NCI-H2227 treated with DMSO at 0.1 percent for 48 hours (cell line): ENCODE measurements at regions not wholly inside any gene's neighbourhood (a gene's known extent, or its start where the extent isn't known, plus 50 kb on each side); places are given as distances from the start of the nearest gene placed in this dataset.

ENCODE experiments used
- DNase-seq: peaks from one replicate; lab custom pipeline; 2025; lab: John Stamatoyannopoulos, UW

DNA sequence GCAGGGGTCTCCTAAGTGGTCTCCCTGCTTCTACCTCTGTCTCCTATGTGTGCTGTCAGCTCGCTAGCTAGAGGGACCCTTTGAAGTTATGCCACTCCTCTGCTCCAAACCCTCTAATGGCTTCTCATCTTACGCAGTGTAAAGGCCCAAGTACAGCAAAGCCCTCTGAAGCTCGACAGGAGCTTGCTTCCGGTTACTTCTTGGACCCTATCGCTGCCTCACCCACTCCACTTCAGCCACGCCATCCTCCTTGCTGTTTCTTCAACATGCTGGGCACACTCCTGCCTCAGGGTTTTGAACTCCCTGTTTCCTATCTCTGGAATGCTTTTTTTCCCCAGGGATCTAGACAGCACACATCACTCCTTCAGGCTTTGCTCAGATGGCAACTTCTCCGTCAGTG lies 102.3 kb upstream of the F3 start:
- DNase-seq = no peak

DNA sequence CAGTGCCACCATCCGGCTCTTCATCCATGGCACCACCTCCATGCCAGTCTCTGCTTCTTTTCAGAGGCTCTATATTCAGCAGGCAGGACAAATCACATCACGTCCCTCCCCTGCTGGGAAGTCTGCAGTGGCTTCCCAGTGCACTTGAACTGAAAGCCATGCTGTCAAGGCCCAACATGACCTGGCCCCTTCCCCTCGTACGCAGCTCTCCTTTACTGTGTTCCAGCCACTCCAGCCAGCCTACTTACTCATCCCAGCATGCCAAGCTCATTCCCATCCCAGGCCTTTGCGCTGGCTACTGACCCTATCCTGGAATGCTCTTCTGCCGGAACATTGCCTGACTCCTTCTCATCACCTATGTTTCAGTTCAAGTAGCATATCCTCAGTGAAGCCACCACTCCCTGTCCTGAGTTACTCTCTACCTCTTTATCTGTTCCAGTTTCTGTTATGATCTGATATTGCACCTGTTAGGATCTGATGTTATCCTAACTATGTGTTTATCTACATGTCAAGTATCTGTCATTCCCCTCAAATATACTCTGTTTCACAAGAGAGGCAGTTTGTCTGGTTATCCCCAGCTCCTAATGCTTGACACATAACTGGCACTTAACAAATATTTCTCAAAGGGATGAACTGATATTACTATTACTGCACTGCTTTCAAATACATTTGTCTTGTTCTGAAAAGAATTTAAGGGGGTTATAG lies 101.2 kb upstream of the F3 start:
- no peak for DNase-seq

DNA sequence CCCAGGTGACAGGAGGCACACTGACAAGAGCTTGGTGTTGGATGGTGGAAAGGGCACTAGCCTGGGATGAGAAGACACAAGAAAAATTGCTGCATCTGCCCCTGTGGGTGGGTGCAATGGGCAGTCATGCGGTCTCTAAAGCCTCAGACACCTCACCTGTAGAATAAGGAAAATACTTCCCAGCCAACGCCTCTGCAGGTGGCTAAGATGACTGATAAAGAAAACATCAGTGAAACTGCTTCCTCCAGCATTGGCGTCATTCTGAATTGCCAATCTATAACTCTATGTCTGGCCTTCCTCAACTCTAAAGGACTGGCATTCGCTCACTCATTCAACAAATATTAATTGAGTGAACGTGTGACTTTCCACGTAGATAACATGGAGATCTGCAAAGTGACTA lies 100.4 kb upstream of the F3 start:
- DNase-seq = no peak

DNA sequence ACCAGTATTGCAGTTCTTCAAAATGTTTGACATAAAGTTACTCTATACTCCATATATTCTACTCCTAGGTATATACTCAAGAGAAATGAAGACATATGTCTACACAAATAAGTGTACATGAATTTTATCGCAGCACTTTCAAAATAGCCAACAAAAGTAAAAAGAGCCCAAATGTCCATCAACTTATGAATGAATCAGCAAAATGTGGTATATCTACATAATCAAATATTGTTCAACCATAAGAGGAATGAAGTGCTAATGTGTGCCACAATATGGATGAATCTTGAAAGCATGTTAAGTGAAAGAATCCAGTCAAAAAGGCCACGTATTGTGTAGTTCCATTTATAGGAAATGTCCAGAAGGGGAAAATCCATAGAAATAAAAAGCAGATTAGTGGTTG lies 98.6 kb upstream of the F3 start:
- DNase-seq = no peak

DNA sequence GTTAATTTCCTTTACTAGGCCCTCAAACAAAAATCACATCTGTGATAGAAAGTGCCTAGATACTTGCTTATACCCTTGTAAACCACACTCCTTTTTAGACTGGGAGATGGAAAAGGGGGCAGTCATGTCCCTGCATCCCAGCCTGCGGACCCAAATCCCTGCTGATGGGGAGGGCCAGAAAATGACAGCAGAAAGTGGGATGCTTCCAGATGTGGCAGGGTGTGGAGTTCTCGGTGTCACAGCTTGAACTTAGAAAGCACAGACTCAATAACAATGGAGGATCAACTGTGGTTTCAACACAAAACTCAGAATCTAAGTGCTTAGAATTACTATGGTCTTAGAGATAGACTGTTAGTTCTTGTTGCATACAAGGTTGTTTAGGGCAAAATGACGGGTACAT lies 95.6 kb upstream of the F3 start:
- DNase-seq = no peak

- no peak for DNase-seq
Observed at GRCh38 chr1:94636624-94637023, 95.1 kb upstream of the F3 start.

DNA sequence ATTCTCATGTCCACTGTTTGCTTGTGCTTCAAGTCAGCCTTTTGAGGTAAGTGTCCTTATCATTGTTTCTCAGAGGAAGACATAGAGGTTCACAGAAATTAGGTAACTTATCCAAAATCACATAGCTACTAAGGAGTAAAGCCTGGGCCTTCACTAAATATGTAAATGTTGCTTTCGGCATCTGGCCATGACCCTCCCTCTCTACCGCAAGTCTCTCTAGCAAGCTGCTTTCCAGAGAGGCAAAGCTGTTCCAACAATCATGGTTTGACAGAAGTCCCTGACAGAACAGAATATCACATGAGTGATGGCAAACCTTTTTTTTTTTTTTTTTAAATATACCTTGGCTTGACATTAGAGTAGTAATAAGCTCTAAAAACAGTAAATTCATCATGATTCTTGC lies 94.5 kb upstream of the F3 start:
- no peak for DNase-seq

DNA sequence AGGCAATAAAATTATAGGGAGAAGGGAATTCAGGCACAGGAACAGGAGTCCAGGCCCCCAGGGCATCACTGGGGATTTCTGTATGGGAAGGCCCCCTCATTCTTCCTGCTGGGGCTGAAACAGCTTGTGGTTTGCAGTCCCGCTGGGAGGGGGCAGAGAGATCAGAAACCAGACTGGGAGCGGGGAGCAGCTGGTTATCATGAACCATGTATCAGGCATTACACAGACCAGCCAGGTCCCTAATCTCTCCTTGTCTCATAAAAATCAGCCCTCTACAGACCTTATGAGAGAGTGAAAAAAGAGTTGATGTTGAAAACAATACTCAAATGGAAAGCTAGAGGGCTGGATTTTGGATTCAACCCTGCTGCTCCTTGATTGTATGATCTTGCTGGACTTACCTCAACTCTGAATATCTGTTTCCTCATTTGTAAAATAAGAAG lies 93.4 kb upstream of the F3 start:
- DNase-seq = no peak

DNA sequence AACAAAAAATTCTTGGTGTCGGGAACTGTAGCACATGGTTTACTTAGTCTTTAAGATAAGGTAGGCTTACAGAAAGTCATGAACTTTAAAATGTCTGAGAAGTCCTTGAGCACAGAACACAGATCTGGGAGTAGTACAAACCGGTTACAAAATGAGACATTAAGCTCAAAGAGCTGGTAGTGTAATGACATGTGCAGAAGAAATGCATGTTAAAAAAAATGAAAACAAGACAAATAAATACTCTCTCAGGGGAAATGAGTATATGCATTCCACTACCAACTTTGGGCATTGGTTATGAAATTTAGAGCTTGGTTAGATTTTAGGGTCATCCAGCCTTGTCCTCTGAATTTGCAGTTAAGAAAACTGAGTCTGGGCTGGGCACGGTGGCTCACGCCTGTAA lies 91.5 kb upstream of the F3 start:
- DNase-seq = no peak

- no peak for DNase-seq
Observed at GRCh38 chr1:94629259-94630181, 88.0 kb upstream of the F3 start.

- DNase-seq = no peak
Observed at GRCh38 chr1:94628499-94628843, 86.9 kb upstream of the F3 start.

GRCh38 chr1:94627771-94628498 lies 86.4 kb upstream of the F3 start:
- no peak for DNase-seq

- no peak for DNase-seq
Observed at GRCh38 chr1:94624203-94624602, 82.6 kb upstream of the F3 start.

- no peak for DNase-seq
Observed at GRCh38 chr1:94623560-94624148, 82.1 kb upstream of the F3 start.

DNA sequence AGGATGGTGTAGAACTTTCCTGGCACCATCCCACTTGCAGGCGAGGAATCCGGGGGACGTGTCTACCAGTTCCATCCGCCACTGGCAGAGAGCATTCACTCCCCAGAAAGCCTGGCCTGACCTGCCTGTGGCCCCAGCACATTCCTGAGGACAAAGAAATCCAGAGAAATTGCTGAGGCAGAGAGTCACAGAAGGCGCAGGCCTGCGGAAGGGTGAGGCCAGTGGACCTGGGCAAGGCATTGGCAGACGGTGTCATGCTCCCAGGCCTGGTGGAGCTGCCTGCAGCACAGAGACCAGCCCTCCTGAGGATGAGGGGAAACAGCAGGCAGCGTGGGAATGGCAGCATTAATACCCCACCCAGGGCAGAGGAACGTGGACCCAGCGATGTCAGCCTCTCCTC lies 81.2 kb upstream of the F3 start:
- DNase-seq = no peak

DNA sequence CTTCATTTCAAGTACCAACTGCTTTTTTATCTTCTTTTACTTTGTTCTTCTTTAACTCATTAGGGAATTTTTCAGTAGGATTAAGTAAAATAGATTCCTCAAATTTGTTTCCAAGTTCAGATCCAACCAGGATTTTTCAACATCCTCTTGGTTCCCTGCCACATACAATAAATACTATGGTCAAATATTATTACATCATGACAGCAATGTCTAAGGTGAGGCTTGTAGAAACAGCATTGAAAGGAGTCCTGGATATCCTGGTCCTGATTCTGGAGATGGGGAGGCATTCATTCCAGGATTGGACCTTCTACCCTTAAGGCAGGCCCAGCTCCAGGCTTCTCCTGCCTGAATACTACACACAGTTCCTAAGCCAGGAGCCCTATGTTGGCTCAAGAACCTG lies 80.2 kb upstream of the F3 start:
- DNase-seq = no peak

DNA sequence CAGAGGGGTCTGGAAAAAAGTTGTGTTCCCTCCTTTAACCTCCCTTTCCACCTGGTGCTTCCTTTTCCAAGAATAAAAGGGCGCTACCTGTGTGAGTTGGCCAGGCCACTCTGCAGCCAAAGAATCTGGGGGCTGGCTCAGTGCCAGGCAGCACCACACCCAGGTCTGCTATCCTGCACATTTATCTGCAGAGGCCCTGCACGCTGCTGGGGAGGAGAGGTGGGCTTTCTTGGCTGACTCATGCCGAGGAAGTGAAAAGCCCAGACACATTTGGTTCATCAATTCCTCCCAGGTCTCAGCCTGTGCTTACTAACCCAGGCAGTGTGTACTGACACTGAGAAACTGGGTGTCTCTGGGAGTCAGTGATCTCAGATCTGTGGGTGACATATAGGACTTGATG lies 79.8 kb upstream of the F3 start:
- no peak for DNase-seq

DNA sequence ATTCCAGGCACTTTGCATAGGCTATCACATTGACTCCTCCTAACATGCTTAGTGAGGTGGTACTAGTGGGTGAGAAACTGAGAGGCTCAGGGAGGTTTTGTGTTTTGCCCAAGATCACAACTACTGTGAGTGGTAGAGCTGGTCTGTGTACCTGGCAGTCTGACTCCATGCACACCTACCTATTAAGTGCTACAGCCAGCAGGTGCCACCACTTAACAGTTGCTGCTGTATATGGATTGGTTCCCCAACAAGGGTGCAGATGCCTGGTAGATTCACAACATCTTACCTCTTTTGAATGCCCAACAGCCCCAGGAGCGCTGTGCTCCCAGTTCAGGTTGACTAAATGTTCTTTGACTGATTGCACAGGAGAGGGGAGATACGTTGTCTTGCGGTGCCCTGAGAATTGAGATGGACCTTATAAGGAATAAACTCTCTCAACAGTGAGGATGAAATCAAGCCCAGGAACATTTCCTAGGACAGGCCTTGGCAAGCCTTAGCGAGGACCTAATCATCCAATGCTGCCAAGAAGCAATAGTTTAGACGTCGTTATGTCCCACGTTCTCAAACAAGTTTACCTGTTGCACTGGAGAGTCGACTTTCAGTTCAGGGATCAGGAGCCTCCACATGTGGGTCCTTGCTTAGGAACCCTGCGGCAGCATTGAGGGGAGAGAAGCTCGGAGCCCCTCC lies 78.9 kb upstream of the F3 start:
- no peak for DNase-seq

- no peak for DNase-seq
Observed at GRCh38 chr1:94619731-94620130, 78.2 kb upstream of the F3 start.

DNA sequence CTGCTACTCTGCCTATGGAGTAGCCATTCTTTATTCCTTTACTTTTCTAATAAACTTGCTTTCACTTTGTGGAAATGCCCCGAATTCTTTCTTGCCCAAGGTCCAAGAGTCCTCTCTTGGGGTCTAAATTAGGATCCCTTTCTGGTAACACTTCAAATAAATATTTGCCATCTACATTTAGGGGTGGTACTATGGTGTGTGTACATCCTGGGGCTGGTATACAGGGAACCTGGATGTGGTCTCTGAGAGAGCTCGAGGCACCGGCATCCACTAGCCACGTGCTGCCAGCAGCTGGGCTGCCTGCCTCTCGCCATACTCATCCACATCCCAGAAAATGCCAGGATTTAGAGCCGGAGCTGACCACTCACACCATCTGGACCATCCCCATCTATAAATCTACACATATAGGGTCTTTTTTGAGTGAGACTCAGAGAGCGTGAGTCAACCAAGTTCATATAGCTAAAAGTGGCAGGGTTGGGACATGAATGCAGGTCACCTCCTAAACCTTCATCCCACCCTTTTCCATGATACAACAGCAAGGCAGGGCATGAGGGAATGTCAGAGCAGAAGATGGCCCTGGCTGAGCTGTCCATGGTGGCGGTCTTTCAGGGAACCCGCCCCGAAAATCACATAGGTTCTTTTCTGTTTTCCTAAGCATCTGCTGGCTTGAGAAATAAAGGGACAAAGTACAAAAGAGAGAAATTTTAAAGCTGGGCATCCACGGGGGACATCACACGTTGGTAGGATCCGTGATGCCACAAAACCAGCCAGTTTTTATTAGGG lies 76.6 kb upstream of the F3 start:
- no peak for DNase-seq

GRCh38 chr1:94617134-94617805 lies 75.7 kb upstream of the F3 start:
- no peak for DNase-seq
